ENCODE measurements at regions not wholly inside any gene's neighbourhood (a gene's known extent, or its start where the extent isn't known, plus 50 kb on each side); places are given as distances from the start of the nearest gene placed in this dataset.

DNA sequence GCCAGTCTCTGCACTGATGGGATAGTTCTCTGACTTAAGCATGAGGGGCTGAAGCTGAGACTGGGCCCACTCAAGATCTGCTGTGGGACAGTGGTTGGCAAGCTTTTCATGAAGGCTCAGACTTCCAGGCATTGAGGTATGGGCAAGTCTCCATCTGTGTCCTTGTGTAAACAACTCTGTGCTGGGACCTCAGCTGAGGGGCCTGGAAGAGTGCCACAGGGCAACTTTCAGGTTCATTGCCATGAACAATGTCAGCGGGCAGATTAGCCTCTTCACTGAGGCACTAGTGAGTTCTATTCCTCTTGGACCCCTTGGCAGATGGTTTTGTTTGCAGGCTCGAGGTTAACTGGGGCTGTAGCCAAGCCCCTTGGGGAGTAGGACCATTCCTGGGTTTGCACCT, 127.1 kb downstream of the MRPS30 start:
- no peaks in the 10 kb centered on the region for H3K9me3 ChIP-seq
- intact Hi-C loops (cut with DNase I), result no loop called here
- H3K36me3 ChIP-seq, result no peaks in the 10 kb centered on the region
- no peaks in the 10 kb centered on the region for H3K27me3 ChIP-seq
- no peak for DNase-seq (ENCODE audit: extremely low spot score in 2 of 2)
- H3K4me3 ChIP-seq, result no peak overlapping the region
- TF ChIP-seq, protein P1, sequence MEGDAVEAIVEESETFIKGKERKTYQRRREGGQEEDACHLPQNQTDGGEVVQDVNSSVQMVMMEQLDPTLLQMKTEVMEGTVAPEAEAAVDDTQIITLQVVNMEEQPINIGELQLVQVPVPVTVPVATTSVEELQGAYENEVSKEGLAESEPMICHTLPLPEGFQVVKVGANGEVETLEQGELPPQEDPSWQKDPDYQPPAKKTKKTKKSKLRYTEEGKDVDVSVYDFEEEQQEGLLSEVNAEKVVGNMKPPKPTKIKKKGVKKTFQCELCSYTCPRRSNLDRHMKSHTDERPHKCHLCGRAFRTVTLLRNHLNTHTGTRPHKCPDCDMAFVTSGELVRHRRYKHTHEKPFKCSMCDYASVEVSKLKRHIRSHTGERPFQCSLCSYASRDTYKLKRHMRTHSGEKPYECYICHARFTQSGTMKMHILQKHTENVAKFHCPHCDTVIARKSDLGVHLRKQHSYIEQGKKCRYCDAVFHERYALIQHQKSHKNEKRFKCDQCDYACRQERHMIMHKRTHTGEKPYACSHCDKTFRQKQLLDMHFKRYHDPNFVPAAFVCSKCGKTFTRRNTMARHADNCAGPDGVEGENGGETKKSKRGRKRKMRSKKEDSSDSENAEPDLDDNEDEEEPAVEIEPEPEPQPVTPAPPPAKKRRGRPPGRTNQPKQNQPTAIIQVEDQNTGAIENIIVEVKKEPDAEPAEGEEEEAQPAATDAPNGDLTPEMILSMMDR (IDR thresholded peaks at IDR 0.05), result no peak
- TF ChIP-seq POLR2AphosphoS5 (IDR thresholded peaks at IDR 0.05; ENCODE audit: insufficient read depth in 1 of 2, low read depth in 1 of 2) (no peak), POLR2A (IDR thresholded peaks at IDR 0.05) (no peak)
- H3K27ac ChIP-seq, result no peak overlapping the region
- H3K4me1 ChIP-seq, result no peaks in the 10 kb centered on the region

DNA sequence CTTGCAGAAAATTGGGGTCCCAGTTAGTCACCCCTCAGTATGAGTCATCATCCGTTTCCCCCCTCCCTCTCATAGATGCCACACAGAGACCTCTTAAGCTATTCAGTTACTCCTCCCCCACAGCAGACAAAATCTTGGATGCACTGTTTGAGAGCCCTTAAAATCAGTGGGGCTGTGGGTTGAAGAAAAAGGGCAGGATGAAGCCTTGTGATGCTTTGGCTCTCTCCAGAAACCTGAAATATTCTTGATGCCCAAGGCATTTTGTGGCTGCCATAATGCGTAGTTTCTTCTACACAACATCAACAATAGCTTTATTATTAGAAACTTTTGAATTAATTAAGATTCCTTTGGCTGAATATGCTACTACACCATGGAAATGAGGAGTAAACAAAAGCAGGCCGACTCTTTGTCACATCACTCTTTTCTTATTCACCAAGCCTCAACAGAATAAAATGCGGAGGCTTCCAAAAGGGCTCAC, 133.8 kb downstream of the MRPS30 start:
- Histone ChIP-seq H3K4me3 (no peak overlapping the region), H3K4me1 (no peaks in the 10 kb centered on the region), H3K27me3 (no peaks in the 10 kb centered on the region), H3K36me3 (no peaks in the 10 kb centered on the region), H3K9me3 (no peaks in the 10 kb centered on the region), H3K27ac (no peak overlapping the region)
- no peak for DNase-seq (ENCODE audit: extremely low spot score in 2 of 2)
- no peak for TF ChIP-seq POLR2A (IDR thresholded peaks at IDR 0.05)
- no peak for TF ChIP-seq POLR2AphosphoS5 (IDR thresholded peaks at IDR 0.05; ENCODE audit: insufficient read depth in 1 of 2, low read depth in 1 of 2)
- TF ChIP-seq, protein P1 (IDR thresholded peaks at IDR 0.05), result no peak
- intact Hi-C loops (cut with DNase I), result no loop called here

DNA sequence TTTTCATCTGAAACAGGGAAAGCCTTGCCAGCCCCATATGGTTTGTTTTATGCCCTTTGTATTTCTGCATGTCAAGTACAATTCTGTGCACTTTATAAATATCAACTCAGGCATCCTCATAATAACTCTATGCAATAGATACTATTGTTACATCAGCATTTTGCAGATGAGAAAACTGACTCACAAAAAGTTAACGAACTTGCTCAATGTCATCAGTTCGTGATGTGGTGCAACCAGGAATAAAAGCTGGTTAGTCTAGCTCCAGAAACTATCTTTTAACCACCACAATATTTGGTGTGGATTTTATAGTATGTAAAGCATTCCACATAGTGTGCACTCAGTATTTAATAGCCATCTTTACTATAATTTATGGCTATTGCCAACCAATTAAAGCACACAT, 134.9 kb downstream of the MRPS30 start:
- no peaks in the 10 kb centered on the region for H3K36me3 ChIP-seq
- H3K9me3 ChIP-seq, result no peaks in the 10 kb centered on the region
- H3K27me3 ChIP-seq, result no peaks in the 10 kb centered on the region
- no peak overlapping the region for H3K4me3 ChIP-seq
- DNase-seq (ENCODE audit: extremely low spot score in 2 of 2), result no peak
- no peaks in the 10 kb centered on the region for H3K4me1 ChIP-seq
- intact Hi-C loops (cut with DNase I), result no loop called here
- TF ChIP-seq POLR2AphosphoS5 (IDR thresholded peaks at IDR 0.05; ENCODE audit: insufficient read depth in 1 of 2, low read depth in 1 of 2) (no peak), POLR2A (IDR thresholded peaks at IDR 0.05) (no peak)
- TF ChIP-seq, protein P1 (IDR thresholded peaks at IDR 0.05), result no peak
- H3K27ac ChIP-seq, result no peak overlapping the region

DNA sequence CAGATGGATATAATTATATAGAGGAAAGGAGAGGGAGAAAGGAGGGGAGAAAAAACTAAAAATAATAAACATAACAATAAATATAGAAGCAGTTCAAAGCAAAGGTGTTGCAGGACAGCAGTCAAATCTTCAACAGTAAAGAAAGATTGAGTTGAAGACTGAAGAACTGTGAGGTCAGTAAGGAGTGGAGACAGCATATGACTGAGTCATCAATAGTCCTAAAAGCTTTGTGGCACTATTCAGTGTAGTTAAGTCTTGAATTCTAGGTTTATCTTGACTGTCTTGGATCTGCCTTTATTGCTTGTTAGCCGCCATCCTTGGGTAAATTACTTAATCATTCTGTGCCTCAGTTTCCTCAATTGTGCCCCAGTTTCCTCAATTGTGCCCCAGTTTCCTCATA, 137.0 kb downstream of the MRPS30 start:
- Histone ChIP-seq H3K9me3 (no peaks in the 10 kb centered on the region), H3K27ac (no peak overlapping the region), H3K4me1 (no peaks in the 10 kb centered on the region), H3K27me3 (no peaks in the 10 kb centered on the region), H3K36me3 (no peaks in the 10 kb centered on the region), H3K4me3 (no peak overlapping the region)
- no peak for TF ChIP-seq POLR2AphosphoS5 (IDR thresholded peaks at IDR 0.05; ENCODE audit: insufficient read depth in 1 of 2, low read depth in 1 of 2)
- no peak for TF ChIP-seq POLR2A (IDR thresholded peaks at IDR 0.05)
- TF ChIP-seq, protein P1 (IDR thresholded peaks at IDR 0.05), result no peak
- DNase-seq (ENCODE audit: extremely low spot score in 2 of 2), result no peak
- intact Hi-C loops (cut with DNase I), result no loop called here

DNA sequence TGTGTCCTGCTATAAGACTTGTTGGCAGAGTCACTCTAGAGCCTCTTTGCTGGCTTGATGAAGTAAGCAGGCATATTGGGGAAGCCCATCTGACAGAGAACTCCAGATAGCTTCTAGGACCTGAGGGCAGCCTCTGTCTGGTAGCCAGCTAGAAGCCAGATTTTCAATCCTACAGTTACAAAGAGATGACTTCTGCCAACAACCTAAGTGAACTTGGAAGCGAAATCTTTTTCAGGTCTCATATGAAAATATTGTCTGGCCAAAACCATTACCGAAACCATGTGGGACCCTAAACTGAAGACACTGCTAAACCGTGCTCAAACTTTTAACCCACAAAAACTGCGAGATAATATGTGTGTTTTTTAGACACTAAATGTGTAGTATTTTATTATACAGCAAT, 140.9 kb downstream of the MRPS30 start:
- no peak for DNase-seq (ENCODE audit: extremely low spot score in 2 of 2)
- Histone ChIP-seq H3K9me3 (no peaks in the 10 kb centered on the region), H3K4me3 (no peak overlapping the region), H3K27ac (no peak overlapping the region), H3K27me3 (no peaks in the 10 kb centered on the region), H3K4me1 (no peaks in the 10 kb centered on the region), H3K36me3 (no peaks in the 10 kb centered on the region)
- no peak for TF ChIP-seq POLR2A (IDR thresholded peaks at IDR 0.05)
- TF ChIP-seq, protein P1 (IDR thresholded peaks at IDR 0.05), result no peak
- no peak for TF ChIP-seq POLR2AphosphoS5 (IDR thresholded peaks at IDR 0.05; ENCODE audit: insufficient read depth in 1 of 2, low read depth in 1 of 2)
- intact Hi-C loops (cut with DNase I), result no loop called here

Measured in vagina (tissue), 2 donors.